WTC11 (cell line): ENCODE measurements at regions not wholly inside any gene's neighbourhood (a gene's known extent, or its start where the extent isn't known, plus 50 kb on each side); places are given as distances from the start of the nearest gene placed in this dataset.

ENCODE experiments used
- ATAC-seq: fragments of 200-7000 bp; cut with Tn5 transposase; 2 replicates; pipeline ENCODE4 v1.10.0; 2021; ENCODE audit warnings: mild to moderate bottlenecking, moderate library complexity
- CTCF ChIA-PET: fragments of 300-600 bp; sonication (Branson Sonifier 250); formaldehyde crosslinking; loops from one replicate; lab custom pipeline; 2021; ENCODE audit warnings: antibody characterized with exemption; lab: Charles Lee
- POLR2A ChIA-PET: fragments of 350-600 bp; sonication (Branson Sonifier 250); formaldehyde crosslinking; loops from one replicate; lab custom pipeline; 2021; ENCODE audit warnings: antibody characterized with exemption; lab: Charles Lee
- DNase-seq: peaks from one replicate; pipeline ENCODE4 v3.0.0; 2021; ENCODE audit warnings: low spot score
- H3K27ac Mint-ChIP-seq: 2 replicates; pipeline ENCODE4 v1.8.0; 2021; ENCODE audit warnings: mixed read lengths
- H3K27me3 Mint-ChIP-seq: 2 replicates; pipeline ENCODE4 v1.8.0; 2021; ENCODE audit warnings: low read depth, mild to moderate bottlenecking, moderate library complexity, mixed read lengths
- H3K36me3 Mint-ChIP-seq: 2 replicates; pipeline ENCODE4 v1.8.0; 2021; ENCODE audit warnings: mixed read lengths
- H3K4me1 Mint-ChIP-seq: 2 replicates; pipeline ENCODE4 v1.8.0; 2022; ENCODE audit warnings: mixed read lengths
- H3K4me3 Mint-ChIP-seq: 2 replicates; pipeline ENCODE4 v1.8.0; 2021; ENCODE audit warnings: mild to moderate bottlenecking, moderate library complexity, mixed read lengths
- H3K9me3 Mint-ChIP-seq: 2 replicates; pipeline ENCODE4 v1.8.0; 2021; ENCODE audit warnings: mixed read lengths
- CBFB ChIP-seq: sonication (generic); formaldehyde crosslinking; IDR thresholded peaks from 2 replicates; pipeline ENCODE4 v1.8.1; 2022; ENCODE audit warnings: mild to moderate bottlenecking, low read depth, missing genetic modification reagents
- CREB1 ChIP-seq: sonication (generic); formaldehyde crosslinking; IDR thresholded peaks from 2 replicates; pipeline ENCODE4 v1.8.0; 2023; ENCODE audit warnings: mild to moderate bottlenecking, missing genetic modification reagents
- ESRRA ChIP-seq: sonication (generic); formaldehyde crosslinking; IDR thresholded peaks from 2 replicates; pipeline ENCODE4 v1.8.1; 2022; ENCODE audit warnings: mild to moderate bottlenecking, missing genetic modification reagents, borderline replicate concordance
- ETV6 ChIP-seq: sonication (generic); formaldehyde crosslinking; IDR thresholded peaks from 2 replicates; pipeline ENCODE4 v1.8.1; 2022; ENCODE audit warnings: mild to moderate bottlenecking, missing genetic modification reagents
- IRF1 ChIP-seq: sonication (generic); formaldehyde crosslinking; IDR thresholded peaks from 2 replicates; pipeline ENCODE4 v1.8.0; 2023; ENCODE audit warnings: missing genetic modification reagents
- NR1H2 ChIP-seq: sonication (generic); formaldehyde crosslinking; IDR thresholded peaks from 2 replicates; pipeline ENCODE4 v1.9.0; 2021; ENCODE audit warnings: mild to moderate bottlenecking, moderate library complexity, missing genetic modification reagents
- NR2C2 ChIP-seq: sonication (generic); formaldehyde crosslinking; IDR thresholded peaks from 2 replicates; pipeline ENCODE4 v1.8.0; 2022; ENCODE audit warnings: mild to moderate bottlenecking, missing genetic modification reagents
- PREB ChIP-seq: sonication (generic); formaldehyde crosslinking; IDR thresholded peaks from 2 replicates; pipeline ENCODE4 v1.8.1; 2022; ENCODE audit warnings: mild to moderate bottlenecking, missing genetic modification reagents, moderate library complexity, borderline replicate concordance
- SMAD3 ChIP-seq: sonication (generic); formaldehyde crosslinking; IDR thresholded peaks from 2 replicates; pipeline ENCODE4 v1.8.0; 2022; ENCODE audit warnings: missing genetic modification reagents, mild to moderate bottlenecking, borderline replicate concordance
- SMAD4 ChIP-seq: sonication (generic); formaldehyde crosslinking; IDR thresholded peaks from 2 replicates; pipeline ENCODE4 v1.8.0; 2022; ENCODE audit warnings: mild to moderate bottlenecking, missing genetic modification reagents
- TCF7 ChIP-seq: sonication (generic); formaldehyde crosslinking; IDR thresholded peaks from 2 replicates; pipeline ENCODE4 v1.8.0; 2022; ENCODE audit warnings: mild to moderate bottlenecking, low read depth, missing genetic modification reagents, moderate library complexity
- TEAD1 ChIP-seq: sonication (generic); formaldehyde crosslinking; IDR thresholded peaks from 2 replicates; pipeline ENCODE4 v1.8.0; 2022; ENCODE audit warnings: mild to moderate bottlenecking, missing genetic modification reagents
- TEAD4 ChIP-seq: sonication (generic); formaldehyde crosslinking; IDR thresholded peaks from 2 replicates; pipeline ENCODE4 v1.8.0; 2022; ENCODE audit warnings: mild to moderate bottlenecking, missing genetic modification reagents
- TP53 ChIP-seq: sonication (generic); formaldehyde crosslinking; IDR thresholded peaks from 2 replicates; pipeline ENCODE4 v1.8.1; 2023; ENCODE audit warnings: mild to moderate bottlenecking, missing genetic modification reagents
- ZBTB21 ChIP-seq: sonication (generic); formaldehyde crosslinking; IDR thresholded peaks from 2 replicates; pipeline ENCODE4 v1.8.1; 2023; ENCODE audit warnings: mild to moderate bottlenecking, missing genetic modification reagents, borderline replicate concordance
- ZNF423 ChIP-seq: fragments of 250-450 bp; sonication (Bioruptor Pico); IDR thresholded peaks from 2 replicates; pipeline ENCODE4 v2.1.2; 2022; ENCODE audit warnings: mild to moderate bottlenecking, moderate library complexity
- ZSCAN18 ChIP-seq: fragments of 250-450 bp; sonication (Bioruptor Pico); IDR thresholded peaks from 2 replicates; pipeline ENCODE4 v2.1.2; 2022; ENCODE audit warnings: mild to moderate bottlenecking, moderate library complexity
- TF ChIP-seq, protein P1 (sequence below): sonication (generic); formaldehyde crosslinking; IDR thresholded peaks from 2 replicates; pipeline ENCODE4 v1.8.1; 2022; ENCODE audit warnings: missing genetic modification reagents, borderline replicate concordance
- TF ChIP-seq, protein P2 (sequence below): sonication (generic); formaldehyde crosslinking; IDR thresholded peaks from 2 replicates; pipeline ENCODE4 v1.8.0; 2022; ENCODE audit warnings: mild to moderate bottlenecking, missing genetic modification reagents
- TF ChIP-seq, protein P3 (sequence below): sonication (generic); formaldehyde crosslinking; IDR thresholded peaks from 2 replicates; pipeline ENCODE4 v1.8.1; 2023; ENCODE audit warnings: mild to moderate bottlenecking, missing genetic modification reagents, borderline replicate concordance

- no peak overlapping the region for H3K4me3 Mint-ChIP-seq
- TF ChIP-seq ZNF423 (CRISPR knock-in tag) (no peak), SMAD4 (no peak), SMAD3 (CRISPR knock-in tag) (no peak)
- TF ChIP-seq, protein P1, sequence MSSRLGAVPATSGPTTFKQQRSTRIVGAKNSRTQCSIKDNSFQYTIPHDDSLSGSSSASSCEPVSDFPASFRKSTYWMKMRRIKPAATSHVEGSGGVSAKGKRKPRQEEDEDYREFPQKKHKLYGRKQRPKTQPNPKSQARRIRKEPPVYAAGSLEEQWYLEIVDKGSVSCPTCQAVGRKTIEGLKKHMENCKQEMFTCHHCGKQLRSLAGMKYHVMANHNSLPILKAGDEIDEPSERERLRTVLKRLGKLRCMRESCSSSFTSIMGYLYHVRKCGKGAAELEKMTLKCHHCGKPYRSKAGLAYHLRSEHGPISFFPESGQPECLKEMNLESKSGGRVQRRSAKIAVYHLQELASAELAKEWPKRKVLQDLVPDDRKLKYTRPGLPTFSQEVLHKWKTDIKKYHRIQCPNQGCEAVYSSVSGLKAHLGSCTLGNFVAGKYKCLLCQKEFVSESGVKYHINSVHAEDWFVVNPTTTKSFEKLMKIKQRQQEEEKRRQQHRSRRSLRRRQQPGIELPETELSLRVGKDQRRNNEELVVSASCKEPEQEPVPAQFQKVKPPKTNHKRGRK (CRISPR knock-in tag), result no peak
- TF ChIP-seq, all 79 proteins: peak for 0
- Mint-ChIP-seq H3K9me3 (peaks cover 7% of the 10 kb centered on the region), H3K27ac (no peak overlapping the region), H3K4me1 (no peaks in the 10 kb centered on the region; the same call in 1 of the 2 replicates), H3K36me3 (no peaks in the 10 kb centered on the region), H3K27me3 (no peaks in the 10 kb centered on the region)
- ChIA-PET CTCF (no interaction called here), POLR2A (interaction anchor here (0.5 kb wide), 1 partner anchor 121 kb away, joined by 5 read pairs; no protein-coding TSS in a partner anchor)
- no peak for ATAC-seq
- no peak for DNase-seq
These were observed 57.3 kb upstream of the MET start for GRCh38 chr7:116614499-116615262.

DNA sequence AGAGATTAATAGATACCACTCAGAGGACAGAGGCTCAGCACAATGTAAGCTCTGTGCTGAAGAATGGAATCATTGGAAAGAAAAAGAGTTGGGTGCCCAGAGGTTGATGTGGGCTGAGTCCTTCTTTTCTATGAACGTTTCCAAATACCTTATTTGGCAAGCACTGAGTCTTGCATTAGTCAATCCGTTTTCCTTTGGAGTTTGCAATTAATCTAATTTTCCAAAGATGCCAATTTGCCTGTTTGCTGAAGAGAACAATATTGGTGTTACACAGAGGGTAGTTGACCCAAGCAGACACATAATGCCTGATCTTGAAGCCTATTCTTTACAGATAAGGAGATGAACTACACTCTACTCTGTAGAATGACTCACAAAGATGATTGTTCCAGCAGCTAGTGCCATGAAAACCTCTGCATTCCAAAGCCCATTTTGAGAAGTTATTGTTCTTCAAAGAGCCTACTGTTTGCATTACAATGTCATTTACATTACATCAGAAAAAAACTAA is 55.4 kb upstream of the MET start:
- H3K4me3 Mint-ChIP-seq, result peak overlapping the region; percentile 19; the same call in 1 of the 2 replicates
- no peaks in the 10 kb centered on the region; the same call in 1 of the 2 replicates for H3K27me3 Mint-ChIP-seq
- CTCF ChIA-PET, result no interaction called here
- H3K36me3 Mint-ChIP-seq, result peaks cover 8% of the 10 kb centered on the region
- H3K4me1 Mint-ChIP-seq, result no peaks in the 10 kb centered on the region; the same call in 1 of the 2 replicates
- ATAC-seq, result peak; percentile 84
- no peak for DNase-seq
- no peak overlapping the region; the same call in 1 of the 2 replicates for H3K27ac Mint-ChIP-seq
- H3K9me3 Mint-ChIP-seq, result peaks cover 9% of the 10 kb centered on the region
- TF ChIP-seq TEAD1 (CRISPR knock-in tag) (peak; percentile 38; the same call in 1 of the 2 replicates), CREB1 (no peak)
- TF ChIP-seq, all 79 proteins: peak for 1
- POLR2A ChIA-PET, result no interaction called here

- H3K36me3 Mint-ChIP-seq, result peaks cover 8% of the 10 kb centered on the region
- ATAC-seq, result no peak
- ChIA-PET CTCF (no interaction called here), POLR2A (interaction anchor here (0.6 kb wide), 1 partner anchor 306 kb away, joined by 3 read pairs; no protein-coding TSS in a partner anchor)
- no peak overlapping the region for H3K27ac Mint-ChIP-seq
- no peaks in the 10 kb centered on the region; the same call in 1 of the 2 replicates for H3K27me3 Mint-ChIP-seq
- H3K4me1 Mint-ChIP-seq, result no peaks in the 10 kb centered on the region; the same call in 1 of the 2 replicates
- H3K4me3 Mint-ChIP-seq, result no peak overlapping the region
- no peak for DNase-seq
- H3K9me3 Mint-ChIP-seq, result peaks cover 9% of the 10 kb centered on the region
- TF ChIP-seq ZSCAN18 (CRISPR knock-in tag) (no peak), ETV6 (CRISPR knock-in tag) (no peak), NR1H2 (CRISPR knock-in tag) (no peak), ZBTB21 (CRISPR knock-in tag) (no peak), TEAD4 (CRISPR knock-in tag) (no peak), SMAD3 (CRISPR knock-in tag) (no peak), TP53 (CRISPR knock-in tag) (no peak), ESRRA (no peak), PREB (CRISPR knock-in tag) (no peak), NR2C2 (no peak), TCF7 (CRISPR knock-in tag) (no peak), CBFB (CRISPR knock-in tag) (no peak), IRF1 (CRISPR knock-in tag) (no peak), TEAD1 (CRISPR knock-in tag) (no peak)
- TF ChIP-seq, protein P2, sequence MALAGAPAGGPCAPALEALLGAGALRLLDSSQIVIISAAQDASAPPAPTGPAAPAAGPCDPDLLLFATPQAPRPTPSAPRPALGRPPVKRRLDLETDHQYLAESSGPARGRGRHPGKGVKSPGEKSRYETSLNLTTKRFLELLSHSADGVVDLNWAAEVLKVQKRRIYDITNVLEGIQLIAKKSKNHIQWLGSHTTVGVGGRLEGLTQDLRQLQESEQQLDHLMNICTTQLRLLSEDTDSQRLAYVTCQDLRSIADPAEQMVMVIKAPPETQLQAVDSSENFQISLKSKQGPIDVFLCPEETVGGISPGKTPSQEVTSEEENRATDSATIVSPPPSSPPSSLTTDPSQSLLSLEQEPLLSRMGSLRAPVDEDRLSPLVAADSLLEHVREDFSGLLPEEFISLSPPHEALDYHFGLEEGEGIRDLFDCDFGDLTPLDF (CRISPR knock-in tag), result no peak
- TF ChIP-seq, protein P3, sequence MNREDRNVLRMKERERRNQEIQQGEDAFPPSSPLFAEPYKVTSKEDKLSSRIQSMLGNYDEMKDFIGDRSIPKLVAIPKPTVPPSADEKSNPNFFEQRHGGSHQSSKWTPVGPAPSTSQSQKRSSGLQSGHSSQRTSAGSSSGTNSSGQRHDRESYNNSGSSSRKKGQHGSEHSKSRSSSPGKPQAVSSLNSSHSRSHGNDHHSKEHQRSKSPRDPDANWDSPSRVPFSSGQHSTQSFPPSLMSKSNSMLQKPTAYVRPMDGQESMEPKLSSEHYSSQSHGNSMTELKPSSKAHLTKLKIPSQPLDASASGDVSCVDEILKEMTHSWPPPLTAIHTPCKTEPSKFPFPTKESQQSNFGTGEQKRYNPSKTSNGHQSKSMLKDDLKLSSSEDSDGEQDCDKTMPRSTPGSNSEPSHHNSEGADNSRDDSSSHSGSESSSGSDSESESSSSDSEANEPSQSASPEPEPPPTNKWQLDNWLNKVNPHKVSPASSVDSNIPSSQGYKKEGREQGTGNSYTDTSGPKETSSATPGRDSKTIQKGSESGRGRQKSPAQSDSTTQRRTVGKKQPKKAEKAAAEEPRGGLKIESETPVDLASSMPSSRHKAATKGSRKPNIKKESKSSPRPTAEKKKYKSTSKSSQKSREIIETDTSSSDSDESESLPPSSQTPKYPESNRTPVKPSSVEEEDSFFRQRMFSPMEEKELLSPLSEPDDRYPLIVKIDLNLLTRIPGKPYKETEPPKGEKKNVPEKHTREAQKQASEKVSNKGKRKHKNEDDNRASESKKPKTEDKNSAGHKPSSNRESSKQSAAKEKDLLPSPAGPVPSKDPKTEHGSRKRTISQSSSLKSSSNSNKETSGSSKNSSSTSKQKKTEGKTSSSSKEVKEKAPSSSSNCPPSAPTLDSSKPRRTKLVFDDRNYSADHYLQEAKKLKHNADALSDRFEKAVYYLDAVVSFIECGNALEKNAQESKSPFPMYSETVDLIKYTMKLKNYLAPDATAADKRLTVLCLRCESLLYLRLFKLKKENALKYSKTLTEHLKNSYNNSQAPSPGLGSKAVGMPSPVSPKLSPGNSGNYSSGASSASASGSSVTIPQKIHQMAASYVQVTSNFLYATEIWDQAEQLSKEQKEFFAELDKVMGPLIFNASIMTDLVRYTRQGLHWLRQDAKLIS (CRISPR knock-in tag), result no peak
These were observed 54.1 kb upstream of the MET start for GRCh38 chr7:116617878-116618277.
